Upper lobe of left lung (tissue), 4 donors: ENCODE measurements at regions not wholly inside any gene's neighbourhood (a gene's known extent, or its start where the extent isn't known, plus 50 kb on each side); places are given as distances from the start of the nearest gene placed in this dataset.

Experiments
- EP300 ChIP-seq, 4 donors: sonication (generic); formaldehyde crosslinking; IDR thresholded peaks; one replicate each; pipeline ENCODE4 v1.5.1; 2017; ENCODE audit warnings: antibody characterized with exemption in 4 of 4, control low read depth in 2 of 4
- POLR2A ChIP-seq, 4 donors: fragments of 450-650 bp; IDR thresholded peaks; one replicate each; pipeline ENCODE4 v1.5.1; 2016 to 2017; ENCODE audit warnings: antibody characterized with exemption in 4 of 4, mild to moderate bottlenecking in 2 of 4
- TF ChIP-seq, protein P1 (sequence below), 6 experiments: fragments of 450-650 bp in 4 of 6; fragments of 200-600 bp in 2 of 6; sonication (generic) in 2 of 6; IDR thresholded peaks; one replicate each; pipeline ENCODE4 v1.5.1; 2016 to 2019; ENCODE audit warnings: antibody characterized with exemption in 6 of 6

- TF ChIP-seq EP300 (IDR thresholded peaks at IDR 0.05), result no peak
- TF ChIP-seq, protein P1, sequence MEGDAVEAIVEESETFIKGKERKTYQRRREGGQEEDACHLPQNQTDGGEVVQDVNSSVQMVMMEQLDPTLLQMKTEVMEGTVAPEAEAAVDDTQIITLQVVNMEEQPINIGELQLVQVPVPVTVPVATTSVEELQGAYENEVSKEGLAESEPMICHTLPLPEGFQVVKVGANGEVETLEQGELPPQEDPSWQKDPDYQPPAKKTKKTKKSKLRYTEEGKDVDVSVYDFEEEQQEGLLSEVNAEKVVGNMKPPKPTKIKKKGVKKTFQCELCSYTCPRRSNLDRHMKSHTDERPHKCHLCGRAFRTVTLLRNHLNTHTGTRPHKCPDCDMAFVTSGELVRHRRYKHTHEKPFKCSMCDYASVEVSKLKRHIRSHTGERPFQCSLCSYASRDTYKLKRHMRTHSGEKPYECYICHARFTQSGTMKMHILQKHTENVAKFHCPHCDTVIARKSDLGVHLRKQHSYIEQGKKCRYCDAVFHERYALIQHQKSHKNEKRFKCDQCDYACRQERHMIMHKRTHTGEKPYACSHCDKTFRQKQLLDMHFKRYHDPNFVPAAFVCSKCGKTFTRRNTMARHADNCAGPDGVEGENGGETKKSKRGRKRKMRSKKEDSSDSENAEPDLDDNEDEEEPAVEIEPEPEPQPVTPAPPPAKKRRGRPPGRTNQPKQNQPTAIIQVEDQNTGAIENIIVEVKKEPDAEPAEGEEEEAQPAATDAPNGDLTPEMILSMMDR (IDR thresholded peaks at IDR 0.05), result no peak
- no peak for TF ChIP-seq POLR2A (IDR thresholded peaks at IDR 0.05)
Observed at GRCh38 chr5:174829511-174829864, 105.1 kb downstream of the MSX2 start.
